Osteoblast (primary cell): ENCODE measurements at regions not wholly inside any gene's neighbourhood (a gene's known extent, or its start where the extent isn't known, plus 50 kb on each side); places are given as distances from the start of the nearest gene placed in this dataset.

ENCODE experiments used
- DNase-seq: peaks from one replicate; pipeline ENCODE4 v3.0.0; 2011; ENCODE audit warnings: low spot score, mixed read lengths; ENCODE audit not compliant: insufficient read length; ENCODE audit errors: missing footprints
- H2AFZ ChIP-seq: 2 replicates; pipeline ENCODE4 v1.6.0; 2011; ENCODE audit warnings: mild to moderate bottlenecking, low read length
- H3K27ac ChIP-seq: 2 replicates; pipeline ENCODE4 v1.5.1; 2011; ENCODE audit warnings: mild to moderate bottlenecking, low read depth, low read length, moderate library complexity
- H3K27me3 ChIP-seq: 2 replicates; pipeline ENCODE4 v1.6.0; 2012; ENCODE audit warnings: mild to moderate bottlenecking, control low read depth, inconsistent platforms, low read length, moderate library complexity; ENCODE audit not compliant: insufficient read depth
- H3K36me3 ChIP-seq: 2 replicates; pipeline ENCODE4 v1.5.1; 2011; ENCODE audit warnings: mild to moderate bottlenecking, low read length, control low read depth, moderate library complexity; ENCODE audit not compliant: insufficient read depth
- H3K4me1 ChIP-seq: 2 replicates; pipeline ENCODE4 v1.5.1; 2011; ENCODE audit warnings: mild to moderate bottlenecking, low read length, control low read depth, moderate library complexity; ENCODE audit not compliant: insufficient read depth
- H3K4me2 ChIP-seq: 2 replicates; pipeline ENCODE4 v1.6.0; 2011; ENCODE audit warnings: mild to moderate bottlenecking, low read length; ENCODE audit not compliant: insufficient read depth
- H3K4me3 ChIP-seq: fragments of 200-600 bp; sonication (generic); 3 replicates; pipeline ENCODE4 v1.5.1; 2012; ENCODE audit warnings: mild to moderate bottlenecking, low read length, inconsistent platforms; ENCODE audit not compliant: insufficient read depth
- H3K79me2 ChIP-seq: 2 replicates; pipeline ENCODE4 v1.6.0; 2012; ENCODE audit warnings: mild to moderate bottlenecking, low read length, control low read depth, inconsistent platforms; ENCODE audit not compliant: insufficient read depth
- H3K9me3 ChIP-seq: 2 replicates; pipeline ENCODE4 v1.5.1; 2011; ENCODE audit warnings: low read depth, low read length, control low read depth
- H4K20me1 ChIP-seq: 2 replicates; pipeline ENCODE4 v1.6.0; 2012; ENCODE audit warnings: mild to moderate bottlenecking, low read length, control low read depth; ENCODE audit not compliant: insufficient read depth
- CTCF ChIP-seq: IDR thresholded peaks from 2 replicates; pipeline ENCODE4 v1.5.1; 2011; ENCODE audit warnings: mild to moderate bottlenecking, low read depth, low read length, moderate library complexity; ENCODE audit errors: extremely low read depth

DNA sequence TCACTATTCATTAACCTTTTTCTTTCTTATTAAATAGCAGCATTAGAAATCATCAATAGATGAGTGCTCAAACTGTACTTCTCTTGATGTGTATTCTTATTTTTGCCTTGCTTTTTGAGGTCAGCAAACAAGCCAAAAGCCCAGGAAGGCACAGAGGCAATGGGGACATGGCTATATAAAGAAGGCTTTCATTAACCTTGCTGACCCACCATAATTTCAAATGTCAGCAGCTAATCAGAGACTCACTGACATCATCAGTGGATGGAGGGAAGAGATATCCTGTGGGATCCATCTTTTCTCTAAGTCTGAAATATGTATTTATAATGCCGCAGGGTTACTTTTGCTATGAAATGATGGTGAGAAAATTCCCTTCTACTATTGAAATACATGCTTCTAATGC, 1162.8 kb upstream of the ACVR2A start:
- no peak for DNase-seq
- Histone ChIP-seq H3K27me3 (no peaks in the 10 kb centered on the region), H3K79me2 (no peaks in the 10 kb centered on the region), H3K36me3 (no peaks in the 10 kb centered on the region), H4K20me1 (no peaks in the 10 kb centered on the region), H3K9me3 (no peaks in the 10 kb centered on the region), H3K4me3 (no peak overlapping the region), H3K4me1 (no peaks in the 10 kb centered on the region), H2AFZ (no peak overlapping the region), H3K4me2 (no peak overlapping the region), H3K27ac (no peak overlapping the region)
- TF ChIP-seq CTCF = no peak

DNA sequence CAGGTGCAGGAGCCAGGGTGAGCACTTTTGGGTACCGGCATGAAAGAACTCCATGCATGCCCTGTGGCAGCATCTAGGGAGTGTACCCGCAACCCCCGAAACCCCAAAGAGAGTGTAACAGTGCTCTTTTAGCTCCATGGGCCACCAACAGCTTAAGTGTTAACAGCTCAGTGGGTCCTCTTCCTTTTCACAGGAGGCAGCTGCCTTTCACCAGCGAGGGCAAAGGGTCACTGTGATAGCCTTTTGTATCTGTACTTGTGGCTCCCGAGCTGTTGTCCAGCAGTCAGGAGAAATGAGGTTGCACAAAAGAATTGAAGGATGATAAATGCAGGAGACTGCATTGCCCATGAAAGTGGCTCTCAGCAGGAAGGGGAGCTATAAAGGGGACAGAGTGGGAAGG, 1166.3 kb upstream of the ACVR2A start:
- Histone ChIP-seq H3K9me3 (no peaks in the 10 kb centered on the region), H3K79me2 (no peaks in the 10 kb centered on the region), H3K36me3 (no peaks in the 10 kb centered on the region), H3K4me3 (no peak overlapping the region), H3K4me2 (no peak overlapping the region), H4K20me1 (no peaks in the 10 kb centered on the region), H3K27me3 (no peaks in the 10 kb centered on the region), H2AFZ (no peak overlapping the region), H3K27ac (no peak overlapping the region), H3K4me1 (no peaks in the 10 kb centered on the region)
- no peak for TF ChIP-seq CTCF
- no peak for DNase-seq

DNA sequence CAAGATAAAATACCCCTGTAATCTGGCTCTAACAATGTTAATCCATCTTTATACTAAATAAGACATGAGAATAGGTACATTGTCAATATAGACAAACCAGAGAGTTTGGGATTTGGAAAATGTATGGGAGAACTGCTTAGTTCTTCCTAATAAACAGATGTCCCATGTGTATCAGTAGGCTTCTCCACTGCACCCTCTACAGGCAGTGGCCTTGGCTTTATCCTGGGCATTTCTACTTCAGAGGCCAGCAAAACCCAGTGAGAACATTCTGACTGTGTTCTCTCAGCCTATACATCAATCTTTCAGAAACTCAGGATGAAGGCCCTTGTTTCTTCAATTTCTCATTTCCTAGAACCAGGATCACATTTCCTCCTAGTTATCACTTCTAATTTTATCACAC, 1167.5 kb upstream of the ACVR2A start:
- Histone ChIP-seq H2AFZ (no peak overlapping the region), H3K27ac (no peak overlapping the region), H3K9me3 (no peaks in the 10 kb centered on the region), H4K20me1 (no peaks in the 10 kb centered on the region), H3K4me1 (no peaks in the 10 kb centered on the region), H3K36me3 (no peaks in the 10 kb centered on the region), H3K79me2 (no peaks in the 10 kb centered on the region), H3K27me3 (no peaks in the 10 kb centered on the region), H3K4me3 (no peak overlapping the region), H3K4me2 (no peak overlapping the region)
- peak; percentile 14 for TF ChIP-seq CTCF
- no peak for DNase-seq

DNA sequence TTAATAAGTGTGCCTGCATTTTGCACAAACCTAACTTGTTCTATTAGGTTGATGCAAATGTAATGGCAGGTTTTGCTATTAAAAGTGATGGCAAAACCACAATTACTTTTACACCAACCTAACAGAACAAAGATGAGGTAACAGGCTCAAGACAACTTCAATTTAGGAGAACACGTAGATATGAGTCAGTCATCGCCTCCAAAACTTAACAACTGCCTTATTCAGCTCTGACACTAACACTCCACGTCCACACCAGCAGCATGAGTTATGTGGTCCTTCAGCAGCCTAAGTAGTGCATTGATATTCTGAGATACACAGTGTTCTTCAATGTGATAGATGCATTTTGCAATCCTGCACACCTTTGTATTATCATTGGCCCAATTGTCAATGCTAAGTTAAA, 1175.1 kb upstream of the ACVR2A start:
- Histone ChIP-seq H3K4me2 (no peak overlapping the region), H3K4me3 (no peak overlapping the region), H3K79me2 (no peaks in the 10 kb centered on the region), H4K20me1 (no peaks in the 10 kb centered on the region), H2AFZ (no peak overlapping the region), H3K27me3 (no peaks in the 10 kb centered on the region), H3K9me3 (no peaks in the 10 kb centered on the region), H3K27ac (no peak overlapping the region), H3K36me3 (no peaks in the 10 kb centered on the region), H3K4me1 (no peaks in the 10 kb centered on the region)
- no peak for DNase-seq
- no peak for TF ChIP-seq CTCF
